Putamen (tissue), 1 donor: ENCODE measurements at regions not wholly inside any gene's neighbourhood (a gene's known extent, or its start where the extent isn't known, plus 50 kb on each side); places are given as distances from the start of the nearest gene placed in this dataset.

Source experiments
- DNase-seq: peaks from one replicate; pipeline ENCODE4 v3.0.0-alpha.2; 2016; ENCODE audit warnings: low spot score

DNA sequence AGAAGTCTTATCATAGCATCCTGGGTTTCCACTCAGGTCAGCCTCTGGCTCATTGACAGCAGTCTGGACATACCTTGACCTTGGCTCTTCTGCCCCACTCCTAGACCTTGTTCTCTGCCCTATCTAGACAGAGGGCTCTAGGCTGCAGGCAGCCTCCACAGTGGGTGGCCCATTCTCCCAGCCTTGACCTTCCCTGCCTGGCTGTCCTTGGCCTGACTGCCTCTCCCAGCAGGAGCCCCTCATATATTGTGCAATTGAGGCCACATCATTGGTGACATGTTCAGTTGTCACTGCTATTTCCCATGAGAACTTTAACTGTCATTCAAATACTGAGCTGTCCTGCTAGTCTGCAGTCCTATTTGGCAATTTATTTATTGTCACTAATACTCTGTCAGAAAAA, 503.4 kb downstream of the PLXNA4 start:
- DNase-seq = no peak

DNA sequence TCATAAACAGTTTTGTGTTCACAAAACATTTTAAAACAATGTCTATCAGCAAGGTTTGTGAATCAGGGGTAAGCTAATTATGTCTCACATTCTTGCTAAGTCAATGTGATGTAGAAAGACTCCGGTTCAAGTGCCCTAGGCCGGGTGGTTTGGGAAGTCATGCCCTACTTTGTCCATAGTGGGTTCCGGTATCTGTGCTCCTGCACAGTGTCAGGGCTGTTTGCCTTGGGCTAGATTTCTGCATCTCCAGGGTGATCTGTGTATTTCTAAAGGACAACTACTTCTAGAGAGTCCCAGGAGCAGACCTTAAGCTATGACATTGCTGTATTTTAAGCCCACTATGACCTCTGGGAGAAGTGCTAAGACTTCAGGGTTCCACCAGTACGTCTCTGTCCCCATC, 504.1 kb downstream of the PLXNA4 start:
- no peak for DNase-seq

DNA sequence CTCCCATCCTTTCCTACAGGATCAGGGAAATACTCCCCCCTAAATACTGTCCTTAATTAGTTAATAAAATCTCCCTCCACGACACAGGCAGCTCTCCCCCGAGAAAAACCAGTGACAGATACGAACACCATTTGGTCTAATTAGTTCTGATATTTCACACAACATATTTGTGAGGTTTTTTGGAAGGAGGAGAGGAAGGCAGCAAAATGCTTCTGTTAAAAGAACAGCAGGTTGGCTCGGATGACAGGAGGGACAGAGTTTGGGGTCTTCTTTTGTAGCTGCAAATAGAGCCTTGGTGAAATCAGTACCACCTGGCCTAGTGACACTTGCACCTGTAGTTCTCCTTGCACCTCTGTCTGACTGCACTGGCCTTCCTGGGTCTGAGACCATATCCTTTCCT, 507.0 kb downstream of the PLXNA4 start:
- no peak for DNase-seq

DNA sequence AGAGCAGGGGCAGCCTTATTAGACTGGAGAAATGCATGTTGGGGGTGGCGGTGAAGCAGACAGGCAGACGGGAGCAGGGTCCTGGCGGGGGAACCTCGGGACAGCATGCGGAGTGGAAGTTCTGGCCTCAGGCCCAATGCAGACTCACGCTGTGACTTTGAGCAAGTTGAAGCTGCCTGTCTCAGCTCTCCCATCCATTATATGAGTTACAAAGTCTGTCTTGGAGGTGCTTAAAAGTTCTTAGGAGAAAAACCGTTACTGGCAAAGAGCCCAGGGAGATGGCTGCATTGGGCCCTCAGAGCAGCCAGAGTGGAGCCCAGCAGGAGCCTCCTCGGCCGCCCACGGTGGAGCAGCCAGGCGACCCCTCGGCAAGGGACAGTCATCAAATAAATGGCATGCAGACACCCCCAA, 509.5 kb downstream of the PLXNA4 start:
- no peak for DNase-seq

DNA sequence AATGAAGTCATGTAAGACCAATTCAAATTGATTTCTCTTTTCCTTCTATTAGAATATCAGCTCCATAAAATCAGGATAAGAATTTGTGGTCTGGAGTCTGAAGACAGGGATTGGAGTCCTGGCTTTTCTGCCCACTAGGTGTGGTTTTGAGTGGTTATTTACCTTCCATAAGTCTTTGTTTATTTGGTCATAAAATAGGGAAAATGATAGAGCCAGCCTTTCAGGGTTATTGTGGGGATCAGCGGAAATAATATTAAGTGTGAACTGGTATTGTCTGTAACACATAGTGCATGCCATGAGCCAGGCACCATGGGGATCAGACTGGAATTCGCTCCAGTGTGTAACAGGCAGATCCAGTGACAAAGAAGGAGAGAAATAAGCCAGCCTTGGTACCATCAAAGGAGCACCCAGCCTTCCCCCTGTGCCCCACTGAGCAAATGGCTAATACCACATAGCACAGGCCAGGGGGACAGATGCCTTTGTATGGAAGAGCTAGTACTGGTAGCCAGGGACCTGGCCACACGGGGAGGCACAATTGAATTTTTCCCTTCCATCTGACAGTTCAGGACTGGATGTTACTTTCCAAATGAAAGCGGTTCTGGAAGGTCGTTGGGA, 509.7 kb upstream of the PODXL start:
- no peak for DNase-seq

DNA sequence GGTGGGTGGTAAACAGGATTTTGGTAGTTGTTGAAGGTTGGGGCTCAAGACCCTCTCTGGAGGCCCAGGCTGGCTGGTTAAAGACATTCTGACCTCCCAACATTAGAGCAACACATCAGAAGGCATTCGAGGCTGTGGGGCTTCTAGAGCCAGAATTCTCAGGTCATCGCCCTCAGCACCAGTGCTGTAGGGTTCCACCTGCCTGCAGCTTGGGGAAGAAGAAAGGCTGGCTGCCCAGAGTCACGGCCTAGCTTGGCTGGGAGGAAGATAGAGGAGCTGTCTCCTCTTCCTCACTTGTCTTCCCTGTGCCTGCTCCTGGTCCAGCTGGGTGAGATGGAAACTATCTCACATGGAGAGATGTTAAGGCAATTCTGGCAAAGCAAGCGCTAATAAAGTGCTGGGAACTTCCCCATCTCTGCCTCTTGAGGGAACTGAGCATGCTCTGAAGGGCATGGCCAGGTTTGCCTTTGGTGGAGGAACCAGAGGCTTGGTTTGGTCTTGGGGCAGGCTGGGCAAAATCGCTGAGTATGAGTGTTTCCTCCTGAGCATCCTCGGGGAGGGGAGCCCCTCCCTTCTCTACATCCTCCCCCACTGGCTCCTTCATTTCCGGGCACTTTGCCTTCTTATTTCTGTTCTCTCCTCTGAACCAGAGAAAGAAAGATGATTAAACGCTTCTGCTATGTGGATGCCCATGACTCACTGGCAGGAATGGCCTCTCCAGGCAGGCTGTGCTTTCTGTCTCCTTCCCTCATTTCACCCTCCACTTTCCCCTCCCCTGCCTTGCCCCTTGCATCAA, 509.0 kb upstream of the PODXL start:
- no peak for DNase-seq

DNA sequence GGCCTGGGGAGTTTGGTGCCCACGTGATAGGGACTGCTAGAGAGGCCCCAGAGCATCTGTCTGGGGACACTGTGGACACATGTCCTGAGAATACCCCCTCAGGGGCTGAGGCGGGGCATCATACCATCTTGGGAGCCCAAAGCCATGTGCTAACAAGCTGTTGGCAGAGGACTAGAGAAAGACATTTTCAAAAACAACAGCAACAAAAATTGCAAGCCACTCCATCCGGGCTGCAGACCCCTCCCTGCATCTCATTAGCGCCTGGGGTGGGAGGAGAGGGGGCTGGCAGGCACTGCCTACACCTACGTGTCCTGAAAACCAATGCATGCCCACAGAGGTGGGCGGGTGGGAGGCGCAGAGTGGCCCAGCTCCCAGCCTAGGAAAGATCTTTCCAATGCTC, 507.4 kb upstream of the PODXL start:
- DNase-seq = no peak

DNA sequence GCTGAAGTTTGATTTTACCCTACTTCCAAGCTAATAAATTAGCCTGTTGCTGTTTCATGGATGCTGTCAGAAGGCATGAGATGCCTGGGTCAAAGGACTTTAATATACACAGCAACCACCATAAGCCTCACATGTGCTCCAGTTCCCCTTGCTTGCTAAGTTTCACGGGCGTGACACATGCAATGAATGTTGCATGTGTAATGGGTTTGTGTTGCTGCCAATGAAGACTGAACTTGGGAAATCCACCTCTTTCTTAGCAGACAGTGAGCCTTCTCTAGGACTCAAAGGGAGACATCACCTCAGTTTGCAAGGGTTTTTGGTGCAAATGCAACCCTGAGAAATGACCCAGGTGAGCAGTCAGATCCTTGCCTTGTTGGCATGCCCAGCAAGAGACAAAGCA, 505.5 kb upstream of the PODXL start:
- no peak for DNase-seq

DNA sequence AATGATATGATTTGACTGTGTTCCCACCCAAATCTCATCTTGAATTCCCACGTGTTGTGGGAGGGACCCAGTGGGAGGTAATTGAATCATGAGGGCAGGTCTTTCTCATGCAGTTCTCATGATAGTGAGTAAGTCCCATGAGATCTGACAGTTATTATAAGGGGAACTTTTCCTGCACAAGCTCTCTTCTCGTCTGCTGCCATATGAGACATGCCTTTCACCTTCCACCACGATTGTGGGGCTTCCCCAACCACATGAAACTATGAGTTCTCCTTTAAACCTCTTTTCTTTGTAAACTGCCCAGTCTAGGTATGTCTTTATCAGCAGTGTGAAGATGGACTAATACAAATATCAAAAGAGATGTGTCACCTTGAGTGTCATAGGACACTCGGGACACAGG, 502.7 kb upstream of the PODXL start:
- DNase-seq = no peak

DNA sequence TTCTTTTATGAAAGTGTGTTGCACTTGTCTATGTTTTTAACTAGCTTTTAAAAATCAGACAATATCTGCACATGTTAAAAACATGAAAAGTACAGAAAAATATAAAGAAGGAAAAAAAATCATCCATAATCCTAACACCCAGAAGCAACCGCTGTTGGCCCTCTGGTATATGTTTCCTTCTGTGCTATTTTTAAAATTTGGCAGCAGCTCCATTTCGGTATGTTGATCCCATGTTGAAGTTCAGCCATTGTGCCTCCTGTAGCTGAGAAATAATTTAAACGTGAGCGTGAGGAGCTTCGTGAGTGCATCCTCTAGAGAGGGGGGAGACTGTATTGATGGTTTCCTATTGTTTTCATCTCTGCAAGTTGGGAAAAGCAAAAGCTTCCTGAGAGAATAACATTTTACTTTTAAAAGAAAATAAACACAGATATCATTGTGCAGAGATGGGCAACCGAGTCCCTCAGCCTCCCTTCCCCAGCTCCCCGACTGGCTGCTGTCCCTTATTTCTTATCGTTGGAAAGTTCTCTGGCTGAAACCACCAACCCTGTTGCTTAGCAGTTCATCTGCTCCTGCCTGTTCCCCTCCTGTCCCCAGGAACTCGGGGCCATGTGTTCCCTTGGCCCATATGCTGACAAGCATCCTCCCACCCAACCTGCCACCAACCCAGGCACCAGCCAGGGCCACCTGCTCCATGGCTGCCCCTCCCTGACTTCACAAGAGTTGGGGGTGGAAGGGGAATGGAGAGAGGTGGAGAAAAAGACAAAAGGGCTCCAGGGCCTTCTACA, 499.1 kb upstream of the PODXL start:
- DNase-seq = no peak

DNA sequence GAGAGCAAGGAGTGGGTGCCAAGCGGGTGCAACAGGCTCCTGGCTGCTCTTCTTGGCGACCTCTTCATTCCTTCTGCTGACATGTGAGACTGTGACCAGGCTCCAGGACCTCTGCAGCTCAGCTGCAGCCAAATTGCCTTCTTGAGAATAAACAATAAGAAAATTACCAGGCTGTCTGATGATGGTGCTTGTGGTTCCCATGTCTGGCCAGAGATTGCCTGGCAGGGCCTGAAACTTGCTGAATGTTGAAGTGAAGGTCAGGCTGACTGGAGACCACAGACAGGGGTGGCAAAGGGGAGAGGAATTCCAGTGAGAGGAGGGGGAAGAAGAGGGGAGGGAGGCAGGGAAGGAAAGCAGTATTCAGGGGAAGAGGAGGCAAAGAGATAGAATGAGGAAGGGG, 497.4 kb upstream of the PODXL start:
- no peak for DNase-seq

DNA sequence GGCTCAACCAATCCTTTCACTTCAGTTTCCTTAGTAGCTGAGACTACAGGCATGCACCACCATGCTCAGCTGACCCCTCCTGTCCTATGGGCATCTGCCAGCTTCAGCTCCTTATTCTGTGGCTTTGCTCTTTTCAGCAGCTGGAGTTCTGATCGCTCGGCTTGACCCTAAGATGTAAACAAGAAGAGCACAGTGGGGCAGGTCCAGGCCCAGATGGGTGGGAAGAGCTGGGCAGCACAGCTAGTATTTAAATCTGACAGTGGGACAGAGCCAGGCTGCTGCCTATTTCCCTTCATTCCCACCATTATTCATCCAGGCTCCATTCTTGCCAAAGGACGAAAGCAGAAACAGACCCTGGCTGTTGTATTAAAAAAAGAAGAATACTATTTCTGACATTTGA, 494.9 kb upstream of the PODXL start:
- DNase-seq = no peak

DNA sequence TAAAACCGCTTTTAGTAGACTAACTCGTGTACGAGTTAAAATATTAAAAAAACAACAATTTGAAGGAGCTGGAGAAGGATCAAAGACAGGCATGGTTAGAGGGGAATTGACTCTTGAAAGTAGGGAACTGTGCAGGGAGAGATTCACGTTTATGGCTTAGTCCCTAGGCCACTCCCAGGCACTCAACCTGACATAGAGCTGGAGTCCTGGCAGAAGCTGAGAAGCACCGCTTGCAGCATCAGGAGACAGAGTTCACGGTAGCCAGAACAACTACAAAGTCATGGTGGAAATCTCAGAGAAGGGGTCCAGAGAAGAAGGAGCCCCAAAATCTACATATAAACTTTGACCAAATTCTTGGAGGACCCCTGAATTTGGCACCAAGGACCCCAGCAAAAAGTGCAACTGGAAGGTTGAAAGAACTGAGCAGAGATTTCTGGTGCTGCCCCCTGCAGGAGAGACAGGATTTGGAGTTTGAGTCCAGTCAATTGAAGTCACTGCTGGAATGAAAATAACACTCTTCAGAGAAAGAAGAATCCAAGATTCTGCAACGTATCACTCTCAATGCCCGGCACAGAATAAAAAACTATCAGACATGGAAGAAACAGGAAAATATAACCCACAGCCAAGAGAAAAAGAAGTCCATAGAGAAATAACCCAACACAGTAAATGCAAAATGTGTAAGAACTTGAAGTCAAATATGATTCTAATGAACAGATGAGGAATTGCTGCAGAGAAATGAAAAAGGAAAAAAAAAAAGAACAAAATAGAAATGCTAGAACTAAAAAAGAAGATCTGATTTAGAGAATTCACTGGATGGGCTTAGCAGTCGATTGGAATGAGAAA, 493.3 kb upstream of the PODXL start:
- DNase-seq = no peak

DNA sequence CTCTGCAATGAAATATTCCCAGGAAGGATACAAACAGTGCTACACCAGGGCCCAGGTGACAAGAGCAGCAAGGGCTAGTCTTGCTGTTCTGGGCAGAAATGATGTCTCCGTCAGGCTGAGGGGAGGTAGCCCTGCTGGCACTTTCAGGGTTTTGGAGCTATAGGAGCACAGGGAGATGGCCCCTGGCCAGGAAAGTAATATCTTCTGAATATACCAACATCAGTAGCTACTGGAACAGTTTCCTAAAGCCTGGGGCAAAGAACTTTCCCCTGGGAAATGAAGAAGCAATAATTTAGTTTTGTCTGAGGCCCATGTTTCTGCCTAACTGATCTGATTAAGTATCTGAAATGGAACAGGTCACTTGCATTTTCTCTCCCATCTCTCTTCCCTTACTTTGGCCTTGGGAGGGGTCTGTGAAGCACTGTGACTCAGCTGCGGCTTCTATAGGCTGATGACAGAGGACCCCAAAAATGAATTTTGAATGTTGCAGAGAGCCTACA, 489.1 kb upstream of the PODXL start:
- DNase-seq = no peak

DNA sequence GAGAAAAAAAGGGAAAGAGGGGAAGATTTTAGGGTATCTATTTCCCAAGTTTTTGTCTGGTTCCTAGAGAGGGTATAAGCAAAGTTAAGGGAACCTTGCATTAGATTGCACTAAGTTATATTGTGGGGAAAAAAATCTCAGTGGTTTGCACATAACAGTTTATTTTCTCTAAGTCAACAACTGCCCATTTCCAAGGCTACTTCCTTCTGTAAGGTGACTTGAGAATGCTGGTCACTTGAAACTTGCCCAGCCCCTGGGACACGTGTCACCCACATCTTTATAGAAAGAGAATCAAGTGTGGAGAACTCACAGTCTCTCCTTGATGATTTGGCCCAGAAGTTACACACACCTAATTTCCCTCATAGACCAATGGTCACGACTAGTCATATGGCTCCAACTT, 488.6 kb upstream of the PODXL start:
- no peak for DNase-seq

DNA sequence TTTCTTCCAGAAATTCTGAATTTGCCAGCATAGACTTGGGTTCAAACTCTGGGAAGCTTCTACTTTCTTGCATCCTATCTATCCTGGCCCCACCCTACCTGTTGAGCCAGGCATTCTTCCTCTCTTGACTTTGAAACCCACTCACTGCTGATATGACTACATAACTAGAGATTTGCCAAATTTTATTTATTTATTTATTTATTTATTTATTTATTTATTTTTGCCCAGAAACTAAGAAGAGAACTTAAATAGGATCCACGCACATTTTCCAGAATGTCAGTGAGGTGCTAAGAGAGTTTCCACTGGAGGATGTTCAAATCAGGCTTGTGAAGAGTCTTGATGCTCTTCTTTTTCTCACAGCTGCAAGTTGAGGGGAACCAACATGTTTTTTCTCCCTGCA, 487.8 kb upstream of the PODXL start:
- no peak for DNase-seq

DNA sequence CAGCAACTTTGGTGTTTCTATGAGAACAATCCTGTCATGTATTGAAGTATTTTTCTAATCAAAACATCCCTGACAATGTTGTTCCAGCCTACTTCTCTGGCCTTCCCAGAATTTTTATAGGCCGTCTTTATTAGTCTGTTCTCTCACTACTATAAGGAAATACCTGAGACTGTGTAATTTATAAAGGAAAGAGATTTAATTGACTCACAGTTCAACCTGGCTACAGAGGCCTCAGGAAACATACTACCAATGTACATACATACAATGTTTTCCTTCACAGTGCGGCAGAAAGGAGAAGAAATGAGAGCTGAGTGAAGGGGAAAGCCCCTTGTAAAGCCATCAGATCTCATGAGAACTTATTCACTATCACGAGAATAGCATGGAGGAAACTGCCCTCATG, 484.7 kb upstream of the PODXL start:
- no peak for DNase-seq

DNA sequence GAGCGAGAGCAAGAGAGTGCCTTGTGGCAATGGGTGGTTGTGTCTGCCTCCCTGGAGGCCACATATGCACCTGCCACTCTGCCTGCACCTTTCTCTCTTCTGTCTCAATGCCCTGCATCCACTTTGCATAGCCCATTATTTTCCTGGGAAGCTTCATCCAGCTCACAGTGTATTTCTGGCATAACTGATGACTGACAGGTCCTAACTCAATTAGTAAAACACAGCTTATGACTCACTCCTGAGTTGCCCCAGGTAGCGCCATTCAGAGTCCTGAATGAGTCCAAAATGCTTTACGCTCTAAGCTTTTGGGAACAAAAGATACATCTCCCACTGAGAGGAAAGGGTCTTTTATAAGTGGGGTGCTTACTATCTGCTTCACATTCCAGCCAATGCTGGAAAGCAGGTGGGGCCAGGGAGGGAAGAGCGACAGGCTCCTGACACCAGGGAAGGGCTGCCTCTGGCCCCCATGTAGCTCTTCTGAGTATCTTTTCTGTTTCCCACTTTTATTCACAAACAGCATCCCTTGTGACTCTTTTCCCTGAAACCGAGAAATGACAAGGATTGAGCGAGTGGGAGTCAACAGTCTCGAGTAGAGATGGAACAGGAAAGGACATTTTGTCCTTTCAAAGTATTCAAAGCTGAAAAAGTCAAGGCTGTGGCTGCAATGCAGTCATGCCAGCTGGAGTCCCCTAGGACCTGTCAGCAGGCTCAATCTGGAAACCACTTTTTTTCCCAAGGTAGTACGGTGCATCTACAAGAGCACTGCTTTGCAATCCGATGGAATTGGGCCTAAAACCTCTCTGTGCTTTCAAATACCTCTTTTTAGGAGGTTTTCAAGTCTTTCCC, 479.3 kb upstream of the PODXL start:
- DNase-seq = peak; percentile 14

DNA sequence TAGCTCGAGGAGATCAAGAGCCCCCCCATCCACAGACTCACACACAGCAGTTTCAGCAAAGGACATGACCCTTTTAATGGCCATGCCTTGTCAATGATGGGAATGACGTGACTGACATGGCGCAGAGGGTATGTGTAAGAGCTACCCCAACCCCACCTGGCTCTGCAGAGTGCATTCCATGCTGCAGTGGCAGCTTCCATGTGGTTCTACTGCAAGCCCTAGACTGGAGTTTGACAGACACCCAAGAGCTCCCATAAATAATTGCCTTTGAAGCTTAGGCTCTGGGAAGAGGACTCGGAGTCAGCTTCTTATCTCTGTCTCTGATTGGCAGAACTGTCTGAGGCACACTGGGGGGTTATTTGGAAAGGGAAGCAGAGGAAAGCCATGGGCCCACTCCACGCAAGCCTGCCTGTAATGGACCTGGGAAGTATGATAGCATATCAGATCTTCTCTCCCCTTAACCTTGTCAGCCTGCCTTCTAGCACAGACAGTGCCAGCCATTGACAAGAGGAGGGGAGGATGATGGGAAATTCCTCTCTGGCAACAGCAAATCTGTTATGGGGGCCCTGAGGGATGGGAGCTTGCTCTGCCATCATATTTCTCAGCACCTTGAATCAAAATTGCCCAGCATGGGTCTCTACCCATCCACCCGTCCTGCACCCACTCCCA, 478.5 kb upstream of the PODXL start:
- no peak for DNase-seq

DNA sequence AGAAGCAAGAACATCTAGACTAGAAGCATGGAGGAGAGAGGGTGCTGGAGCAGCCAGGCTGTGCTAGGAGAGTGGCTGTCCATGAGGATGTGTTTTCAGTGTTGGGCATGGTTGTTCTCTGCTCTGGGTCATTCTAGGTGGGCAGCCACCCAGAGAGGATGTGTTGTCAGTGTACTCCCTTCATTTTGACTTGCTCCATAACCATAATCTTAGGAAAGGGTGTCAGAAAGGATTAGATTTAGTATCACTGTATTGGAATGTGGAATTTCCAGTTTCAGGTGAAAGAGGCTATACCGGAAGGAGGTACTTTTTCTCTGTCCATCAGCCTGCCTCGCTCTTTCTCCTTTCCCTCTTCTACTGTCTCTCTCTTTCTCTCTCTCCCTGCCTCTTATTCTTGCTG, 474.5 kb upstream of the PODXL start:
- DNase-seq = no peak
